ENCODE measurements at regions not wholly inside any gene's neighbourhood (a gene's known extent, or its start where the extent isn't known, plus 50 kb on each side); places are given as distances from the start of the nearest gene placed in this dataset.
A peak's percentile ranks its signal among the peaks of the same experiment; 100 is the strongest.

GRCh38 chr18:29174891-29175290 lies 998.0 kb upstream of the CDH2 start:
- ATAC-seq, result no peak
- TF ChIP-seq CSRNP3 (CRISPR knock-in tag; IDR thresholded peaks at IDR 0.05), result no peak
- no peak for TF ChIP-seq CSDC2 (CRISPR knock-in tag; IDR thresholded peaks at IDR 0.05)
- TF ChIP-seq TSHZ2 (CRISPR knock-in tag; IDR thresholded peaks at IDR 0.05), result no peak
- TF ChIP-seq, protein P1, sequence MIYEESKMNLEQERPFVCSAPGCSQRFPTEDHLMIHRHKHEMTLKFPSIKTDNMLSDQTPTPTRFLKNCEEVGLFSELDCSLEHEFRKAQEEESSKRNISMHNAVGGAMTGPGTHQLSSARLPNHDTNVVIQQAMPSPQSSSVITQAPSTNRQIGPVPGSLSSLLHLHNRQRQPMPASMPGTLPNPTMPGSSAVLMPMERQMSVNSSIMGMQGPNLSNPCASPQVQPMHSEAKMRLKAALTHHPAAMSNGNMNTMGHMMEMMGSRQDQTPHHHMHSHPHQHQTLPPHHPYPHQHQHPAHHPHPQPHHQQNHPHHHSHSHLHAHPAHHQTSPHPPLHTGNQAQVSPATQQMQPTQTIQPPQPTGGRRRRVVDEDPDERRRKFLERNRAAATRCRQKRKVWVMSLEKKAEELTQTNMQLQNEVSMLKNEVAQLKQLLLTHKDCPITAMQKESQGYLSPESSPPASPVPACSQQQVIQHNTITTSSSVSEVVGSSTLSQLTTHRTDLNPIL (CRISPR knock-in tag; IDR thresholded peaks at IDR 0.05; ENCODE audit: low read depth), result no peak
- TF ChIP-seq ESRRG (CRISPR knock-in tag; IDR thresholded peaks at IDR 0.05), result no peak
- TF ChIP-seq ZFP3 (CRISPR knock-in tag; IDR thresholded peaks at IDR 0.05), result no peak
- no peak for TF ChIP-seq ZNF8 (CRISPR knock-in tag; IDR thresholded peaks at IDR 0.05)
- TF ChIP-seq PPARA (CRISPR knock-in tag; IDR thresholded peaks at IDR 0.05; ENCODE audit: borderline replicate concordance), result no peak
- no peak for TF ChIP-seq ZNF565 (CRISPR knock-in tag; conservative IDR thresholded peaks at IDR 0.05; ENCODE audit: low read depth)
- no peak for TF ChIP-seq GLIS3 (CRISPR knock-in tag; IDR thresholded peaks at IDR 0.05)
- no peak for TF ChIP-seq TOX (CRISPR knock-in tag; IDR thresholded peaks at IDR 0.05; ENCODE audit: borderline replicate concordance)
- TF ChIP-seq SNAI2 (CRISPR knock-in tag; IDR thresholded peaks at IDR 0.05), result no peak
- no peak for TF ChIP-seq ZC3H10 (CRISPR knock-in tag; IDR thresholded peaks at IDR 0.05)
- TF ChIP-seq OSR1 (CRISPR knock-in tag; IDR thresholded peaks at IDR 0.05), result no peak

- TF ChIP-seq ISL1 (CRISPR knock-in tag; IDR thresholded peaks at IDR 0.05) (no peak), CSRNP3 (CRISPR knock-in tag; IDR thresholded peaks at IDR 0.05) (no peak), ZNF8 (CRISPR knock-in tag; IDR thresholded peaks at IDR 0.05) (no peak), RARB (CRISPR knock-in tag; IDR thresholded peaks at IDR 0.05) (no peak), OSR1 (CRISPR knock-in tag; IDR thresholded peaks at IDR 0.05) (no peak), ZNF565 (CRISPR knock-in tag; conservative IDR thresholded peaks at IDR 0.05; ENCODE audit: low read depth) (no peak), SNAI2 (CRISPR knock-in tag; IDR thresholded peaks at IDR 0.05) (no peak), ESRRG (CRISPR knock-in tag; IDR thresholded peaks at IDR 0.05) (no peak)
- TF ChIP-seq, protein P1 (CRISPR knock-in tag; IDR thresholded peaks at IDR 0.05; ENCODE audit: low read depth), result no peak
- TF ChIP-seq, protein P2, sequence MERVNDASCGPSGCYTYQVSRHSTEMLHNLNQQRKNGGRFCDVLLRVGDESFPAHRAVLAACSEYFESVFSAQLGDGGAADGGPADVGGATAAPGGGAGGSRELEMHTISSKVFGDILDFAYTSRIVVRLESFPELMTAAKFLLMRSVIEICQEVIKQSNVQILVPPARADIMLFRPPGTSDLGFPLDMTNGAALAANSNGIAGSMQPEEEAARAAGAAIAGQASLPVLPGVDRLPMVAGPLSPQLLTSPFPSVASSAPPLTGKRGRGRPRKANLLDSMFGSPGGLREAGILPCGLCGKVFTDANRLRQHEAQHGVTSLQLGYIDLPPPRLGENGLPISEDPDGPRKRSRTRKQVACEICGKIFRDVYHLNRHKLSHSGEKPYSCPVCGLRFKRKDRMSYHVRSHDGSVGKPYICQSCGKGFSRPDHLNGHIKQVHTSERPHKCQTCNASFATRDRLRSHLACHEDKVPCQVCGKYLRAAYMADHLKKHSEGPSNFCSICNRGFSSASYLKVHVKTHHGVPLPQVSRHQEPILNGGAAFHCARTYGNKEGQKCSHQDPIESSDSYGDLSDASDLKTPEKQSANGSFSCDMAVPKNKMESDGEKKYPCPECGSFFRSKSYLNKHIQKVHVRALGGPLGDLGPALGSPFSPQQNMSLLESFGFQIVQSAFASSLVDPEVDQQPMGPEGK (CRISPR knock-in tag; IDR thresholded peaks at IDR 0.05; ENCODE audit: borderline replicate concordance), result no peak
- ATAC-seq, result peak; percentile 72
These were observed 995.8 kb upstream of the CDH2 start for GRCh38 chr18:29172756-29173067.

DNA sequence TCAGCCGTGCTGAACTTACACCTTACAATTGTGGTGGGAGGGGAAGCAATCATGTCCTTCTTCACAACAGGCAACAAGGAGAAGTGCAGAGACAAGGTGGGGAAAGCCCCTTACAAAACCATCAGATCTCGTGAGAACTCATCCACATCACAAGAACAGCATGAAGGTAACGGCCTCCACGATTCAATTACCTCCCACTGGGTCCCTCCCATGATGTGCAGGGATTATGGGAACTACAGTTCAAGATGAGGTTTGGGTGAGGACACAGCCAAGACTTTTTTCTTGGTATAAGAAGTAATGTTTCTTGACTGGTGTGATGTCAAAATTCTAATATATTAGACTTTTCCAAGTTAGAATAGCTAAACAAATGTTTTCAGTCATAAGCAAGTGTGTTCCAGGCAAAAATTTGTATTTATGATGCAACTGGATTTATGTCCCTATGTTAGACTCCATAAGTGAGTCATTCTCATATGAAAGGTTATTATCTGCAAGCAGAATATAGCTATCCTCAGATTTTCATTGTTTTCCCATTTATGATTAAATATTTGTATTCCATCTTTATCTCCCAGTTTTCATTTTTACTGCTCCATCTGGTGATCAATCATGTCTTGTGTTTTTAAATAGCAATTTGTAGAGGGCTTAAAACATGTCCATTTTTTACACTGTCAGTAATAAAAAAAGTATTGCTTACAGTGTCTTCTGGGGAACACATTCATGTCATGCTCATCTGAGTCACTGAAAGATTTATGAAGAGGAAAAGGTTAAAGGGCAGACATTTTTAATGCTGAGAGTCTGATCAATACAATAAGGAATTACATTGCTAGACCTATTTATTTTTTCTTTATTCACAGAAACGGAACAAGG lies 995.2 kb upstream of the CDH2 start:
- ATAC-seq, result peak; percentile 75
- TF ChIP-seq CSRNP3 (CRISPR knock-in tag; IDR thresholded peaks at IDR 0.05) (no peak), RARB (CRISPR knock-in tag; IDR thresholded peaks at IDR 0.05) (no peak), ZC3H10 (CRISPR knock-in tag; IDR thresholded peaks at IDR 0.05) (0 out of 2 replicates have a peak, but pooled peaks have one; percentile 31), POU6F1 (CRISPR knock-in tag; IDR thresholded peaks at IDR 0.05; ENCODE audit: borderline replicate concordance, low read depth) (0 out of 2 replicates have a peak, but pooled peaks have one; percentile 23), BACH2 (CRISPR knock-in tag; IDR thresholded peaks at IDR 0.05; ENCODE audit: borderline replicate concordance) (no peak), ISL1 (CRISPR knock-in tag; IDR thresholded peaks at IDR 0.05) (peak; percentile 73), CSDC2 (CRISPR knock-in tag; IDR thresholded peaks at IDR 0.05) (no peak), OSR1 (CRISPR knock-in tag; IDR thresholded peaks at IDR 0.05) (no peak)
- TF ChIP-seq, protein P2 (CRISPR knock-in tag; IDR thresholded peaks at IDR 0.05; ENCODE audit: borderline replicate concordance), result no peak

Measured in SK-N-SH treated with all-trans-retinoic acid at 6 μM for 48 hours (cell line).